Mesothelial cell of epicardium (in vitro differentiated cells): ENCODE measurements at regions not wholly inside any gene's neighbourhood (a gene's known extent, or its start where the extent isn't known, plus 50 kb on each side); places are given as distances from the start of the nearest gene placed in this dataset.

Experiments used
- DNase-seq, 2 experiments: peaks; one replicate each; pipeline ENCODE4 v3.0.0; 2021; ENCODE audit warnings: low spot score in 2 of 2; ENCODE audit not compliant: unreplicated experiment in 2 of 2
- H3K27ac Mint-ChIP-seq: 2 replicates; pipeline ENCODE4 v1.8.0; 2021; ENCODE audit warnings: mixed read lengths
- H3K27me3 Mint-ChIP-seq: 2 replicates; pipeline ENCODE4 v1.8.0; 2021; ENCODE audit warnings: low read depth, mixed read lengths
- H3K36me3 Mint-ChIP-seq: 2 replicates; pipeline ENCODE4 v1.8.0; 2021; ENCODE audit warnings: mixed read lengths
- H3K4me1 Mint-ChIP-seq: 2 replicates; pipeline ENCODE4 v1.8.0; 2021; ENCODE audit warnings: mixed read lengths
- H3K4me3 Mint-ChIP-seq: 2 replicates; pipeline ENCODE4 v1.8.0; 2021; ENCODE audit warnings: mild to moderate bottlenecking, moderate library complexity, mixed read lengths
- H3K9me3 Mint-ChIP-seq: 2 replicates; pipeline ENCODE4 v1.8.0; 2021; ENCODE audit warnings: mixed read lengths
- TF ChIP-seq, protein P1 (sequence below): fragments of 200-600 bp; sonication (generic); IDR thresholded peaks from one replicate; pipeline ENCODE4 v1.5.0; 2021; ENCODE audit warnings: antibody characterized with exemption; ENCODE audit not compliant: unreplicated experiment

DNA sequence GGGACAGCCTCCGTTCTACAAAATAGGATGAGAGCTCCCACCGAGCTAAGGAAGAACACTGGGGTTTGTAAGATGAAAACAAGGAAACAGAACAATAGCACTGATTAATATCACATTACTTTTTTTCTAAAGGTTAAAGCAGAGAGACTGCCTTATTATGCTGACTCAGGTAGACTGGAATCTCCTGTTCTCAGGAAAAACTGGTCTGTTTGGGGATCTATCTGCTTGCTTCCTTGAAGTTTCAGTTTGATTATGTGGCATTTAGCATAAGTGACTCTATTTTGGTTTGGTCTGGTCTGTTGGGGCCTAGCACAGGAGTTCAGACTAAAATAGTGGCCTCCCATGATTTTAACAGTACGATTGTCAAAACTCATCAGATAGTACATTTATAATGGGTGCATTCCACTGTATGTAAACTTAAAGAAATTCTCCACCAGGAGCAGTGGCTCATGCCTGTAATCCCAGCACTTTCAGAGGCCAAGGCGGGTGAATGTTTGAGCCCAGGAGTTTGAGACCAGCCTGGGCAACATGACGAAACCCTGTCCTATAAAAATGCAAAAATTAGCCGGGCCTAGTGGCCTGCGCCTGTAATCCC, 64.1 kb upstream of the NDUFV2 start:
- Mint-ChIP-seq H3K27me3 (no peaks in the 10 kb centered on the region), H3K9me3 (no peaks in the 10 kb centered on the region), H3K27ac (peak overlapping the region; percentile 86), H3K4me1 (peaks cover 13% of the 10 kb centered on the region), H3K36me3 (no peaks in the 10 kb centered on the region), H3K4me3 (no peak overlapping the region)
- TF ChIP-seq, protein P1, sequence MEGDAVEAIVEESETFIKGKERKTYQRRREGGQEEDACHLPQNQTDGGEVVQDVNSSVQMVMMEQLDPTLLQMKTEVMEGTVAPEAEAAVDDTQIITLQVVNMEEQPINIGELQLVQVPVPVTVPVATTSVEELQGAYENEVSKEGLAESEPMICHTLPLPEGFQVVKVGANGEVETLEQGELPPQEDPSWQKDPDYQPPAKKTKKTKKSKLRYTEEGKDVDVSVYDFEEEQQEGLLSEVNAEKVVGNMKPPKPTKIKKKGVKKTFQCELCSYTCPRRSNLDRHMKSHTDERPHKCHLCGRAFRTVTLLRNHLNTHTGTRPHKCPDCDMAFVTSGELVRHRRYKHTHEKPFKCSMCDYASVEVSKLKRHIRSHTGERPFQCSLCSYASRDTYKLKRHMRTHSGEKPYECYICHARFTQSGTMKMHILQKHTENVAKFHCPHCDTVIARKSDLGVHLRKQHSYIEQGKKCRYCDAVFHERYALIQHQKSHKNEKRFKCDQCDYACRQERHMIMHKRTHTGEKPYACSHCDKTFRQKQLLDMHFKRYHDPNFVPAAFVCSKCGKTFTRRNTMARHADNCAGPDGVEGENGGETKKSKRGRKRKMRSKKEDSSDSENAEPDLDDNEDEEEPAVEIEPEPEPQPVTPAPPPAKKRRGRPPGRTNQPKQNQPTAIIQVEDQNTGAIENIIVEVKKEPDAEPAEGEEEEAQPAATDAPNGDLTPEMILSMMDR, result no peak
- no peak for DNase-seq

DNA sequence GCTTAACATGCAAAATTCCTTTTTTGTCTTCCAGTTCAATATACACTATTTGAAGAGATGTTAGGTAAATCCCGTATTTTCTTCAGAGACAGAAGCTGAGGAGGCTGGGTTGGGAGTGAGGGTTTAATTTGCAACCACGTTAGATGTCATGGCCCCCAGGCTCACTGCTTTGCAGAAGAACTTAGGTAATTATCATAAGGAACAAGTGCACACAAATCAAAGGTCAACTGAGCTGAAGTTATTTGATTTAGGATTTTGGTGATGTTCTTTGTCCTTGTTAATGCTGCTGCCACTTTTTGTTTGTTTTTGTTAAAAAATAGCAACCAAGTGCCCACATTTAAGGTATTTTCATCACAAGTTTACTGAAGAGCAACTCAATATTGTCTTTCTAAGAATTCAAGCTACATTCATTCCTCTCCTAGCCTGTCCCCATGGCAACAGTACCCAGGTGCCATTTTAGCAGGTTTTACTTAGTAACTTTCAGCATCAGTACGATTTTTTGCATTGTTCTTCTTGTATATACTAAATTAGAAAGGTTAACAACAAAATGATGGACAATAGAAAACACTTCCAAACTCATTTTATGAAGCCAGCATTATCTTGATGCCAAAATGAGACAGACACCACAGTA, 62.9 kb upstream of the NDUFV2 start:
- no peak for DNase-seq
- no peaks in the 10 kb centered on the region for H3K9me3 Mint-ChIP-seq
- TF ChIP-seq, protein P1, result no peak
- H3K36me3 Mint-ChIP-seq, result no peaks in the 10 kb centered on the region
- peak overlapping the region; percentile 61 for H3K27ac Mint-ChIP-seq
- H3K4me1 Mint-ChIP-seq, result peaks cover 13% of the 10 kb centered on the region
- H3K27me3 Mint-ChIP-seq, result no peaks in the 10 kb centered on the region
- H3K4me3 Mint-ChIP-seq, result no peak overlapping the region

DNA sequence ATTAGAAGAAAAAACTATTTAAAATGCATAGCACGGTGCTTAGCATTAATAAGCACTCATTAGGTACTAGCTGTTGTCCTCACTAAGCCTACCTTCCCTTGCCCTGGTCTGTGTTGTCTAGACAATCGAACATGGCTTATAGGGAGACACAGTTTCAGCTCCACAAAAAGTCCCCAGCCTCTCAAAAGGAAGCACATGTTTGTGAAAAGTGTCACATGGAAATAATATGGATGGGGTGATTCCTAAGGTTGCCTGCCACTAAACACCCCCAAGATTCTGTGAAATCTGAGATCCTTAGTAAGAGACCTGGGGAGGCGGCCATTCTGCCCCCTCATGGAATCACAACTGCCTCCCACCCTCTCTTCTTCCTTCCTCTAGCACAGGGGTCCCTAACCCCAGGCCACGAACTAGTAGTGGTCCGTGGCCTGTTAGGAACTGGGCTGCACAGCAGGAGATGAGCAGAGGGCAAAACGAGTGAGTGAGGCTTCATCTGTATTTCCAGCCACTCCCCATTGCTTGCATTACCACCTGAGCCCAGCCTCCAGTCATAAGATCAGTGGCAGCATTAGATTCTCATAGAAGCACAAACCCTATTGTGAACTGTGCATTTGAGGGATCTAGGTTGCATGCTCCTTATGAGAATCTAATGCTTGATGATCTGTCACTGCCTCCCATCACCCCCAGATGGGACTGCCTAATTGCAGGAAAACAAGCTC, 59.6 kb upstream of the NDUFV2 start:
- TF ChIP-seq, protein P1, result no peak
- Mint-ChIP-seq H3K27ac (no peak overlapping the region), H3K9me3 (no peaks in the 10 kb centered on the region), H3K4me3 (no peak overlapping the region), H3K4me1 (peaks cover 10% of the 10 kb centered on the region), H3K36me3 (no peaks in the 10 kb centered on the region), H3K27me3 (no peaks in the 10 kb centered on the region)
- no peak for DNase-seq

DNA sequence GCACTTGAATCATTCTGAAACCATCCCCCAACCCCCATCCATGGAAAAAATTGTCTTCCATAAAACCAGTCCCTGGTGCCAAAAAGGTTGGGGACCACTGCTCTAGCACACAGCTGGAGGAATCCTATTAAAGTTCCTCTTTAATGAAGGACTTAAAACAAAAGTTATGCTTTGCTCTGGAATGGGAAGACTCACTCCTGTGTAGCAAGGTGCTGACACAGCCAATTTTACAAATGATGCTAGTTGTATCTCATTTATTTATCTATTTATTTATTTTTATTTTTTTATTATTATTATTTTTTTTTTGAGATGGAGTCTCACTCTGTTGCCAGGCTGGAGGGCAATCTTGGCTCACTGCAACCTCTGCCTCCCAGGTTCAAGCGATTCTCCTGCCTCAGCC, 58.9 kb upstream of the NDUFV2 start:
- H3K27me3 Mint-ChIP-seq, result no peaks in the 10 kb centered on the region
- DNase-seq, result no peak

DNA sequence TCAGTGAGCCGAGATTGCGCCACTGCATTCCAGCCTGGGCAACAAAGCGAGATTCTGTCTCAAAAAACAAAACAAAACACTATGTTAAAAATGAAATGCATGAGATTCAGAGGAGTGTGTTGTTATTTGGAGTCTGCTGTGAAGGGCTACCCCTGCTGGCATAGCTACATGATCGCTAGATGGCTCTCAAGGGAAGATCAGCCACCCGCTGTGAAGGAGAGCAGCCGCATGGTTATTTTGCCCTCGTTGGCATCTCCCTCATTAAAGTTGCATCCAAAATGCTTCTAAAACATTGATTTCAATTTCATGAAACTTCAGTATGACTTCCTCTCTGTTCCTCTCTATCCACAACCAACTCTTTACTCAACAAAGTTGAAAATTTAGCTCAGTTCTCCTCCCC, 54.8 kb upstream of the NDUFV2 start:
- H3K36me3 Mint-ChIP-seq, result peaks cover 8% of the 10 kb centered on the region
- no peaks in the 10 kb centered on the region for H3K4me1 Mint-ChIP-seq
- peaks cover 24% of the 10 kb centered on the region for H3K9me3 Mint-ChIP-seq
- no peak overlapping the region for H3K27ac Mint-ChIP-seq
- H3K4me3 Mint-ChIP-seq, result no peak overlapping the region
- H3K27me3 Mint-ChIP-seq, result no peaks in the 10 kb centered on the region
- DNase-seq, result no peak
- TF ChIP-seq, protein P1, result no peak

More for the DNA sequence above, 58.9 kb upstream of the NDUFV2 start:
- Mint-ChIP-seq H3K9me3 (no peaks in the 10 kb centered on the region), H3K36me3 (no peaks in the 10 kb centered on the region), H3K4me1 (peaks cover 4% of the 10 kb centered on the region), H3K27ac (no peak overlapping the region), H3K4me3 (no peak overlapping the region)
- TF ChIP-seq, protein P1, result no peak
